PC-9 (cell line): ENCODE measurements at regions not wholly inside any gene's neighbourhood (a gene's known extent, or its start where the extent isn't known, plus 50 kb on each side); places are given as distances from the start of the nearest gene placed in this dataset.

ENCODE experiments used
- CTCF ChIP-seq: fragments of 200-600 bp; sonication (generic); conservative IDR thresholded peaks from 2 replicates; pipeline ENCODE4 v1.6.1; 2017; ENCODE audit warnings: mixed run types, antibody characterized with exemption, mild to moderate bottlenecking, moderate library complexity
- EZH2 ChIP-seq: fragments of 200-600 bp; sonication (generic); IDR thresholded peaks from 2 replicates; pipeline ENCODE4 v1.8.0; 2017; ENCODE audit warnings: antibody characterized with exemption, low read depth

GRCh38 chr2:85945172-85945571, 56.4 kb upstream of the ST3GAL5 start:
- TF ChIP-seq EZH2, result no peak
- TF ChIP-seq CTCF, result no peak
